Psoas muscle (tissue), 7 donors: ENCODE measurements at regions not wholly inside any gene's neighbourhood (a gene's known extent, or its start where the extent isn't known, plus 50 kb on each side); places are given as distances from the start of the nearest gene placed in this dataset.

Experiments used
- ATAC-seq, 4 donors: fragments of 200-7000 bp; cut with Tn5 transposase; one replicate each; pipeline ENCODE4 v1.9.1; 2020; ENCODE audit warnings: moderate library complexity in 3 of 4, mild to moderate bottlenecking in 2 of 4
- DNase-seq, 2 donors: peaks; one replicate each; pipeline ENCODE4 v3.0.0-alpha.2; 2020
- H3K27ac ChIP-seq: fragments of 200-600 bp; one replicate; pipeline ENCODE4 v1.8.0; 2022
- H3K27me3 ChIP-seq, 3 donors: fragments of 200-600 bp in 1 of 3; one replicate each; pipeline versions ENCODE4 v1.6.1 to v1.8.0; 2013 to 2022; ENCODE audit warnings: low read length in 2 of 3, mild to moderate bottlenecking in 2 of 3, moderate library complexity in 1 of 3; ENCODE audit not compliant: insufficient read depth in 3 of 3
- H3K36me3 ChIP-seq, 2 donors: fragments of 200-600 bp in 1 of 2; one replicate each; pipeline versions ENCODE4 v1.6.1 to v1.8.0; 2013 to 2022; ENCODE audit warnings: low read depth in 1 of 2, mild to moderate bottlenecking in 1 of 2, moderate library complexity in 1 of 2; ENCODE audit not compliant: insufficient read depth in 1 of 2
- H3K4me1 ChIP-seq: fragments of 200-600 bp; one replicate; pipeline ENCODE4 v1.8.0; 2022
- H3K4me3 ChIP-seq: fragments of 200-600 bp; one replicate; pipeline ENCODE4 v1.8.0; 2022; ENCODE audit warnings: mild to moderate bottlenecking
- H3K9me3 ChIP-seq: fragments of 200-600 bp; one replicate; pipeline ENCODE4 v1.8.0; 2022
- WGBS, 3 donors: extraction: QIAGEN DNeasy Blood & Tissue Kit; methylation state at CpG; one replicate each; pipeline versions ENCODE4 v1.1.6 to v1.1.7; 2013; 5-methylcytosine and 5-hydroxymethylcytosine counted together
- intact Hi-C, 2 donors: fragments of 100-400 bp; cut with DNase I; formaldehyde crosslinking; loops; one replicate each; pipeline versions ENCODE4 v1.11.0 to v1.14.2; 2022
- TF ChIP-seq, protein P1 (sequence below): fragments of 200-600 bp; IDR thresholded peaks from one replicate; pipeline ENCODE4 v1.8.0; 2022; ENCODE audit warnings: antibody characterized with exemption
- donor health status: healthy with polysubstance abuse.
- donor health status: DM: no; HTN: no; CAD: no; lungs with moderate emphysema.
- donor health status: Bipolar disorder and iron deficiency.
- donor health status: healthy.
- donor health status: DM: yes; HTN: yes; CAD: no.
- donor health status: DM: no; HTN: no; CAD: no.
- donor health status: DM: yes; HTN: yes; CAD: no.

- ATAC-seq (no peak), DNase-seq (no peak)
- Histone ChIP-seq H3K9me3 (no peaks in the 10 kb centered on the region), H3K4me1 (no peaks in the 10 kb centered on the region), H3K27me3 (no peaks in the 10 kb centered on the region), H3K36me3 (no peaks in the 10 kb centered on the region), H3K4me3 (no peak overlapping the region), H3K27ac (no peak overlapping the region)
- TF ChIP-seq, protein P1, sequence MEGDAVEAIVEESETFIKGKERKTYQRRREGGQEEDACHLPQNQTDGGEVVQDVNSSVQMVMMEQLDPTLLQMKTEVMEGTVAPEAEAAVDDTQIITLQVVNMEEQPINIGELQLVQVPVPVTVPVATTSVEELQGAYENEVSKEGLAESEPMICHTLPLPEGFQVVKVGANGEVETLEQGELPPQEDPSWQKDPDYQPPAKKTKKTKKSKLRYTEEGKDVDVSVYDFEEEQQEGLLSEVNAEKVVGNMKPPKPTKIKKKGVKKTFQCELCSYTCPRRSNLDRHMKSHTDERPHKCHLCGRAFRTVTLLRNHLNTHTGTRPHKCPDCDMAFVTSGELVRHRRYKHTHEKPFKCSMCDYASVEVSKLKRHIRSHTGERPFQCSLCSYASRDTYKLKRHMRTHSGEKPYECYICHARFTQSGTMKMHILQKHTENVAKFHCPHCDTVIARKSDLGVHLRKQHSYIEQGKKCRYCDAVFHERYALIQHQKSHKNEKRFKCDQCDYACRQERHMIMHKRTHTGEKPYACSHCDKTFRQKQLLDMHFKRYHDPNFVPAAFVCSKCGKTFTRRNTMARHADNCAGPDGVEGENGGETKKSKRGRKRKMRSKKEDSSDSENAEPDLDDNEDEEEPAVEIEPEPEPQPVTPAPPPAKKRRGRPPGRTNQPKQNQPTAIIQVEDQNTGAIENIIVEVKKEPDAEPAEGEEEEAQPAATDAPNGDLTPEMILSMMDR: no peak
- 67 to 76% (median 71%) methylated on average over 2 of the region's 2 CpGs for WGBS, 3 donors
- intact Hi-C loops: no loop called here
Observed at GRCh38 chr12:89081719-89082369, 270.5 kb downstream of the DUSP6 start.

- TF ChIP-seq, protein P1: no peak
- intact Hi-C loops: no loop called here
- no peaks in the 10 kb centered on the region for H3K27me3 ChIP-seq
Observed at GRCh38 chr12:89080793-89081465, 271.4 kb downstream of the DUSP6 start.

DNA sequence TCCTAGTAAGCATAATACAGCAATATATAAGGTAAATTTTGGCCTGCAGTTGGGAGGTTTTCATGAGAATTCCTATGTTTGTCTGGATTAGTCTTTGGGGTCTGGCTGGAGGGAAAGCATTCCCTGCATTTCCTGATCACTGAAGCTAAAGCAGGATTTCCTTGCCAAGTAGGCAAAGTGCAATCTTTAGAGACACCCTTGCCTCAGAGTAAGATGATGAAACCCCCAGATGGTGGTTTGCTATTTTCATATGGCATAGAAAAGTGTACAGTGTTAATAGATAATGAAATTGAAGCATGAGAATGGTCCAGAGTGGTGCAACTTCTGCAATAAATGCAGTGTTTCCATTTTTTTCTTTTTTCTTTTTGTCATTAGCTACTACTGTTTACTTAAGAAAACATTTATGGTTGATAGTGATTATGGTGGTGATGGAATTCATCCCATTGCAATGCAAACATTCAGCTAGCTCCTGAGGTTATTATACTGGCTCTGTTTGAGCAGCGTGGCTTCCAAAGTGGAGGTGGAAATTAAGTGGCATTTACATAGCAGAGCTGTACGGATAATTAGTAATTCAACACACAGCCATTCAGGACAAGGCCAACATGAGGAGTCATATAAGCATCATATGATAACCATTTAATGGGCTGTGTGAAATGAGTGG lies 276.3 kb downstream of the DUSP6 start:
- H3K36me3 ChIP-seq: no peaks in the 10 kb centered on the region
- no peaks in the 10 kb centered on the region for H3K9me3 ChIP-seq
- no peak for DNase-seq
- no peaks in the 10 kb centered on the region for H3K27me3 ChIP-seq
- intact Hi-C loops: loop anchor here in 1 of 2 donors (10.0 kb wide), 1 partner anchor 109 kb away; no protein-coding TSS in a partner anchor
- 86 to 88% (median 87%) methylated on average over 2 of the region's 2 CpGs for WGBS, 3 donors
- no peaks in the 10 kb centered on the region for H3K4me1 ChIP-seq
- TF ChIP-seq, protein P1: no peak
- ATAC-seq: no peak
- H3K4me3 ChIP-seq: no peak overlapping the region
- no peak overlapping the region for H3K27ac ChIP-seq

More at GRCh38 chr12:89080793-89081465, 271.4 kb downstream of the DUSP6 start:
- no peaks in the 10 kb centered on the region for H3K9me3 ChIP-seq
- no peak overlapping the region for H3K4me3 ChIP-seq
- no peaks in the 10 kb centered on the region for H3K36me3 ChIP-seq
- DNase-seq: no peak
- no peak for ATAC-seq
- 35 to 42% (median 42%) methylated on average over 3 of the region's 3 CpGs for whole genome bisulfite sequencing, 3 donors
- H3K27ac ChIP-seq: no peak overlapping the region
- no peaks in the 10 kb centered on the region for H3K4me1 ChIP-seq

- no peaks in the 10 kb centered on the region for H3K9me3 ChIP-seq
- H3K27me3 ChIP-seq: no peaks in the 10 kb centered on the region
- DNase-seq (no peak), ATAC-seq (no peak)
- TF ChIP-seq, protein P1: no peak
- no peak overlapping the region for H3K27ac ChIP-seq
- H3K36me3 ChIP-seq: no peaks in the 10 kb centered on the region
- intact Hi-C loops: loop anchor here in 1 of 2 donors (10.0 kb wide), 1 partner anchor 111 kb away; no protein-coding TSS in a partner anchor
- H3K4me3 ChIP-seq: no peak overlapping the region
- no peaks in the 10 kb centered on the region for H3K4me1 ChIP-seq
Observed at GRCh38 chr12:89073659-89074058, 278.6 kb downstream of the DUSP6 start.
